ENCODE measurements at regions not wholly inside any gene's neighbourhood (a gene's known extent, or its start where the extent isn't known, plus 50 kb on each side); places are given as distances from the start of the nearest gene placed in this dataset.
A peak's percentile ranks its signal among the peaks of the same experiment; 100 is the strongest.

GRCh38 chr12:93099792-93100191 lies 170.7 kb upstream of the EEA1 start:
- no peak for TF ChIP-seq CTCF (conservative IDR thresholded peaks at IDR 0.05)
- H3K27ac ChIP-seq = peak overlapping the region; percentile 75

- no peak for TF ChIP-seq CTCF (conservative IDR thresholded peaks at IDR 0.05)
- no peak overlapping the region for H3K27ac ChIP-seq
Observed at GRCh38 chr12:93100610-93101009, 171.5 kb upstream of the EEA1 start.

- TF ChIP-seq CTCF (conservative IDR thresholded peaks at IDR 0.05) = no peak
- H3K27ac ChIP-seq = peak overlapping the region; percentile 43; the same call in 1 of the 2 replicates
Observed at GRCh38 chr12:93101367-93101766, 172.3 kb upstream of the EEA1 start.

GRCh38 chr12:93102312-93102711 lies 173.2 kb upstream of the EEA1 start:
- peak overlapping the region; percentile 43; the same call in 1 of the 2 replicates for H3K27ac ChIP-seq
- no peak for TF ChIP-seq CTCF (conservative IDR thresholded peaks at IDR 0.05)

GRCh38 chr12:93102744-93103143 lies 173.6 kb upstream of the EEA1 start:
- no peak for TF ChIP-seq CTCF (conservative IDR thresholded peaks at IDR 0.05)
- peak overlapping the region; percentile 43; the same call in 1 of the 2 replicates for H3K27ac ChIP-seq

GRCh38 chr12:93103154-93103553 lies 174.1 kb upstream of the EEA1 start:
- H3K27ac ChIP-seq = peak overlapping the region; percentile 43
- TF ChIP-seq CTCF (conservative IDR thresholded peaks at IDR 0.05) = no peak

- no peak for TF ChIP-seq CTCF (conservative IDR thresholded peaks at IDR 0.05)
- H3K27ac ChIP-seq = no peak overlapping the region
Observed at GRCh38 chr12:93104535-93104934, 175.4 kb upstream of the EEA1 start.

GRCh38 chr12:93106910-93107309 lies 177.8 kb upstream of the EEA1 start:
- TF ChIP-seq CTCF (conservative IDR thresholded peaks at IDR 0.05) = no peak

More at GRCh38 chr12:93106910-93107309, 177.8 kb upstream of the EEA1 start:
- H3K27ac ChIP-seq = no peak overlapping the region

Measured in VCaP (cell line).